GM19043 (cell line): ENCODE measurements at regions not wholly inside any gene's neighbourhood (a gene's known extent, or its start where the extent isn't known, plus 50 kb on each side); places are given as distances from the start of the nearest gene placed in this dataset.

Experiments used
- ATAC-seq: cut with Tn5 transposase; IDR thresholded peaks from one replicate; pipeline ENCODE4 v1.9.1; 2021; ENCODE audit warnings: low read depth; ENCODE audit not compliant: unreplicated experiment

GRCh38 chr11:19530505-19530904, 182.1 kb upstream of the NAV2 start:
- no peak for ATAC-seq

- ATAC-seq = no peak
These were observed 186.5 kb upstream of the NAV2 start for GRCh38 chr11:19526119-19526518.

GRCh38 chr11:19525714-19526113, 186.9 kb upstream of the NAV2 start:
- ATAC-seq = no peak

GRCh38 chr11:19525276-19525675, 187.4 kb upstream of the NAV2 start:
- ATAC-seq = no peak

GRCh38 chr11:19524171-19524671, 188.4 kb upstream of the NAV2 start:
- ATAC-seq = no peak

GRCh38 chr11:19520681-19521080, 192.0 kb upstream of the NAV2 start:
- no peak for ATAC-seq

- no peak for ATAC-seq
These were observed 192.6 kb upstream of the NAV2 start for GRCh38 chr11:19519912-19520641.

DNA sequence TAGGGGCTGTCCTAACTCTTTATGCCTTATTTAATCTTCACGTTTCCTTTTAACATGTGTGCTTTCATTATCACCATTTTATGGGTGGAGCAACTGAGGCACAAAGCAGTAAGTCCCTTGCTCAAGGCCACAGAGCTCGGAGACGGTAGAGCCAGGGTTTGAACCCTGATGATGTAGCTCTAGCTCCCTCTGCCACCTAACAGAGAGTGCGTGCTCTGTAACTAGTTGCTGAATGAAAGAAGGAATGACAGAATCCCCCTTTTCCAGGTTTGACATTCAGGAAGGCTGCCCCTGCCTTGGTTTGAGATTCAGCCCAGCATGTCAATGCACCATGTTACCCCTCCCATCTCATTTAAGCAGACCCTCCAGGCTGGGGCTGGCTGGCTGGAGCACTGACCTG, 193.3 kb upstream of the NAV2 start:
- no peak for ATAC-seq

GRCh38 chr11:19513253-19513652, 199.4 kb upstream of the NAV2 start:
- no peak for ATAC-seq

DNA sequence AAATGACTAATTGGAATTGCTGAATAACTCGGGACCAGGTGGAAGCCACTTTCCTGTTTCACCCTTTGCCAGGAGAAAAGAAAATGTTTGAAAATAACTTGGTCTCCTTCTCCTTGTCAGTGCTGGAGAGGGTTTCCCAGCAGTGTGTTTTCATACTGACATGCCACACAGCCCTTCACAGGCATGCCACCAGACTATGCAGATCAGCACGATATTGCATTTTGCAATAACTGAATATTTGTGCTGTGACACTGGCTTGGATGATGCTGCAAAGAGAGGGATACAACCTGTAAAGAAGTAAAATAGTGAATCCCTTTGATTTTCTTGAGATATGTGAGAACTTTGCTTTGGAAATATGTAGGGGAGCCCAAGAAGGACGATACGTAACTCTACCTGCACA, 200.0 kb upstream of the NAV2 start:
- ATAC-seq = no peak

DNA sequence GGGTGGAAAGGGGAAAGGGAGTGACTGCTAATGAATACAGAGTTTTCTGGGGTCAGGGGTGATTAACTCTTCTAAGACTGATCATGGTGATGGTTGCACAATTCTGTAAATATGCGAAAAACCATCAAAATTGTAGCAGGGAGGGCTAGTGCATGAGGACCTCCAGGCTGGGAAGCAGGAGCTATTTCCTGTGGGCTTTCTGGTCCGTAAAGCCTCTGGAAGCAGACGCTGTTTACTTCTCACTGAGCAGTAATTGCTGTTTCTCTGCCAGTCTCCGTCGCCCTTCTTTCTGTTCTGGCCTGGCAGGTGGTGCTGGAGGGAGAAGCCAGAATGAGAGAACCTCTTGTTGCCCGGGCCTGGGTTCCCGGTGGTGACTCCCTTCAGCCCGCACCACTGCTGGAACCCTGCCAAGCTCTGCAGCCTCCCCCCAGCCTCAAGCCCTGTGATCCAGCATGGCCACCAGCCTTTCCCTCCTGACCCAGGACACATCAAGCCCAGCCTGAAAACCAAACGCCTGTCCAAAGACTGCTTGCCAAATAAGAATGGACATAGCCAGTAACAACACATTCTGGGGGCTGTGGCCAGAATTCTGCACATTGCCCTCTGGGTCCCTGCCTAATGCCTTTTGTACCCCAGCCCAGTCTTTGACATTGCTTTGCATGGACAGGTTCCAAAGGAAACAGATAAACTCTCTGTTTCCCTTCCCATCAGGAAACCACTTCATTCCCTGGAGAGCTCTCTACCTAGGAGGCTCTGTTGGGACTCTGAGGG, 201.0 kb upstream of the NAV2 start:
- ATAC-seq = no peak

DNA sequence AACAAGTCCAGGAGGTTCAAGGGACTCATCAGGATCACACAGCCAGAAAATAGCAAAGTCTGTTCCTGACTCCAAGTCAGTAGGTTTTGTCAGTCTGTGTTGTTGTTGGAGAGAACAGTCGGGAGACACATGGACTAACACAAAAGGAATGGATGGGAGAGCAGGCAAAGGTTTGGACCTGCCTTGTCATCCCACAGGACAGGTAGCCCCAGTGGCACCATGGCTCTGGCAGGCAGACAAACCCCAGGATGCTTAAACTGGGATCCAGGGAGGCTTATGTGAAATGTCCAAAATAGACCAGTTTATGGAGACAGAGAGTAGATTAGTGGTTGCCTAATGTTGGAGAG, 201.6 kb upstream of the NAV2 start:
- ATAC-seq = no peak

GRCh38 chr11:19510468-19510867, 202.2 kb upstream of the NAV2 start:
- ATAC-seq = no peak

DNA sequence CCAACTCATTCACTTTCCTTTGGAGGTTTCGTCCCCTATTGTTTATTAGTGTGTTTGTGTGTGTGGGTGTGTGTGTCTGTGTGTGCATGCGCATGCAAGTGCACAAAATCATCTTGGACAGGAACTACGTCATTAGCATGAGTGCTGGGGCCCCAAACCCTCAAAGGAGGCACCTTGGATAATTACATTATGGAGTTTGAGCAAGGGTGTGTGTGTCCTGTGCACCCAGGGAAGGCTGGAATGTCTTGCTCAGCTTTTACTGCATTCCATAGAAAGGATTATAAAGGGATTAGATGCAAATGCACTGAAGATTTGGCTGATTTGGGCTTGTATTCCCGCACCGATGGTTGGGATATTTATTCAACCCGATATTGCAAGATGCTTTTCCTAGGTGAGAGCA, 203.4 kb upstream of the NAV2 start:
- ATAC-seq = no peak

DNA sequence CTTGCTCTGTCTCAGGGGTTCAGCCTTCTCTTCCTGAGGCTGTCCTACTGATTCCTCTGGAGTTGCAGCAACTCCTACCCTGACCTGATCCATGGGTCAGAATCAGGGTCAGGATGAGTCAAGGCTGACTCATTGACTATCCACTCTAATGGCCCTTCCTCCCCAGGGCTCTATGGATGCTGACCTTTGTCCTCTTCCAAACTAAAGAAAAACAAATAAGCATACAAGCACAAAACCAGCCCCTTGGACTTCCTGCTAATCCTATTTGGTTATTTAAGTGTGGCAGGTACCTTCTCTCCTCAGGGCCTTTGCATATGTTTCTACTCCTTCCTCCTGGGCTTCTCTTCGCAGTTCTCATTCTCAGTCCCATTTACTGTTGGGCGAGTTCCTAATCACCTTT, 204.5 kb upstream of the NAV2 start:
- no peak for ATAC-seq

- no peak for ATAC-seq
These were observed 205.7 kb upstream of the NAV2 start for GRCh38 chr11:19506816-19507486.

DNA sequence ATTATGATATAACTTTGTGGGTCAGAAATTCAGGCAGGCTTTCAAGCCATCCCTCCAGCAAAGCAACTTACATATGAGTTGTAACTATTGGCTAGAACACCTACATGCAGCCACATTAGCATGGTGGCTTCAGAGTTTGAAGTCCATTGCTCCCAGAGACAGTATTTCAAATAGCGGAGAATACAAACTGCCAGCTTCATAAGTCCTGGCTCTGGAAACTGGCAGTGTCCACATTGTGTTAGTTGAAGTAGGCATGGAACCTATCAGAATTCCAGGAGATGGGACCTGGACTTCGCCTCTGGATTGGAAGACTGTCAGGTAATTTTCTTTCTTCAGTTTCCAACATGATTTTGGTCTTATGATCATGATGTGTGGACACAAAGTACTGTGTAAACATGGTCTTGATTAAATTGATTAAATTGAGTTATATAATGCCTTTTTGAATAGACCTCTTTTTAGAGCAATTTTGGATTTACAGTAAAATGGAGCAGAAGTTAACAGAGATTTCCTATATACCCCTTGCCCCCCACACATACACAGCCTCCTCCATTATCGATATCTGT, 209.9 kb upstream of the NAV2 start:
- ATAC-seq = no peak

DNA sequence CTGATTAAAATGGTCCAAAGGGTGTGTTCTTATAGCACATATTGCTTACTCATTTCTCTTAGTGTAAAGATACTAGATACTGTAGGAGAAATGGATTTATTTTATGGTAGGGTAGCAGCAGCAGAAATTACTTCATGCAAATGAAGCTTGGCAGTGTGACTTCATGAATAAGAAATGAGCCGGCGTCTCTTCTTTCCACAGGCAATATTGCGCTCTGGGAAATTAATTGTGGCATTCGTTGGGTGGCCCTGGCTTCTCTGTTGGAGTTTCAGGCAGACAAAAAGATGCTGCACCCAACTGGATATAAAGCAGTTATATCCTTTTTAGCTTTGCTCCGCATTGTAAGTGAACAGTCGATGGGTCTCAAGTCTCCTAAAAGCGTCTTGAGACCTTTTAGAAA, 211.0 kb upstream of the NAV2 start:
- ATAC-seq = no peak

GRCh38 chr11:19499999-19500398, 212.6 kb upstream of the NAV2 start:
- no peak for ATAC-seq

DNA sequence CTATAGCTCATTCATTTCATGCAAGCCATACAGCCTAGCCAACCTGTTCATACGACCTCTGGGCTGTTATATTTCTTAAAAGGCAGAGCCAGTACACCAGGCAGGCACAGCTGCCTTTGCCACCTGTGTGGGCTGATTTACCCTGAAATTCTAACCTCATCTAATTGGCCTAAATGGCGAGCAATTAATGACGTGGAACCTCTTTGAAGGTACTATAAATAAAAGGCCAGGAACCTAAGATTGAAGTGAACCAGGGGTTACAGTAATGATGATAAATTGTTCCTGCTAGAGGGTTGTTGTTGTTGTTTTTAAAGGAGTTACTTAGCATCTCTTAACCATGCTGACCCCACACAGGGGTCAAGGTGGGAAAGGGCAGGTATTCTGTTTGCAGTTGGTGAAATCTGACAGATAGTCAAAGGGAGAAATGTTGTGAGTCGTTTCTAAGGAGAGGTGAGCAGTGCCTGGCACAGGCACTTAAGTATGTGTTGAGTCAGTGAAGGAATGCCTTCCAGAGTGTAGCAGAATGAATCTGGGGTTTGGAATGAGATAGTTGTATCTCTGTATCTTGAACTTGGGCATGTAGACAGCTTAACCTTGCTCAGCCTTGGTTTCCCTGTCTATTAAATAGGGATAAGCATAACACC, 213.5 kb upstream of the NAV2 start:
- no peak for ATAC-seq
